Type B pancreatic cell (in vitro differentiated cells): ENCODE measurements at regions not wholly inside any gene's neighbourhood (a gene's known extent, or its start where the extent isn't known, plus 50 kb on each side); places are given as distances from the start of the nearest gene placed in this dataset.

Source experiments
- DNase-seq: peaks from one replicate; pipeline ENCODE4 v3.0.0; 2021; ENCODE audit warnings: mixed read lengths; ENCODE audit not compliant: unreplicated experiment; ENCODE audit errors: extremely low spot score
- H3K27ac Mint-ChIP-seq: 2 replicates; pipeline ENCODE4 v1.8.0; 2021; ENCODE audit warnings: mild to moderate bottlenecking, mixed read lengths
- H3K27me3 Mint-ChIP-seq: 2 replicates; pipeline ENCODE4 v1.8.0; 2021; ENCODE audit warnings: mixed read lengths
- H3K36me3 Mint-ChIP-seq: 2 replicates; pipeline ENCODE4 v1.8.0; 2021; ENCODE audit warnings: mixed read lengths
- H3K4me1 Mint-ChIP-seq: one replicate; pipeline ENCODE4 v1.8.0; 2021; ENCODE audit warnings: mixed read lengths; ENCODE audit not compliant: unreplicated experiment
- H3K4me3 Mint-ChIP-seq: 2 replicates; pipeline ENCODE4 v1.8.0; 2021; ENCODE audit warnings: mild to moderate bottlenecking, mixed read lengths
- H3K9me3 Mint-ChIP-seq: 2 replicates; pipeline ENCODE4 v1.8.0; 2021; ENCODE audit warnings: mixed read lengths
- TF ChIP-seq, protein P1 (sequence below): fragments of 200-600 bp; sonication (generic); conservative IDR thresholded peaks from 2 replicates; pipeline ENCODE4 v1.5.0; 2021; ENCODE audit warnings: antibody characterized with exemption, mild to moderate bottlenecking

DNA sequence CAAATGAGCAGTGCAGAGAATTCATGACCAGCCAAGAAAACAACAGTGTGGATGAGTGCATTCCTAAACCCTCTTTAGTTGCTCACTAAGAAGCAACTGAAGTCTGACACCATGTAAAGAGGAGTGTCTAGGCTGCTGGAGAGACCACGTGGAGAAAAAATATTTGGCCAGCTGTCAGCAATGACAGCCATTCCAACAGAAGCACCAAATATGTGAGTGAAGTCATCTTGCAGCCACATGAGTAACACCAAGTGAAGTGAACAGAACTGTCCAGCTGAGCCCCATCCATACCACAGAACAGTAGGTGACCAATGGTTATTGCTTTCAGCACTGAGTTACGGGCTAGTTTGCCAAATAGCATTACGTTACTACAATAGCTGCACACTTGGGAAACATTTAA, 89.4 kb downstream of the TBXT start:
- H3K36me3 Mint-ChIP-seq = no peaks in the 10 kb centered on the region
- H3K4me3 Mint-ChIP-seq = no peak overlapping the region
- no peaks in the 10 kb centered on the region for H3K4me1 Mint-ChIP-seq
- no peaks in the 10 kb centered on the region for H3K9me3 Mint-ChIP-seq
- H3K27ac Mint-ChIP-seq = no peak overlapping the region
- TF ChIP-seq, protein P1, sequence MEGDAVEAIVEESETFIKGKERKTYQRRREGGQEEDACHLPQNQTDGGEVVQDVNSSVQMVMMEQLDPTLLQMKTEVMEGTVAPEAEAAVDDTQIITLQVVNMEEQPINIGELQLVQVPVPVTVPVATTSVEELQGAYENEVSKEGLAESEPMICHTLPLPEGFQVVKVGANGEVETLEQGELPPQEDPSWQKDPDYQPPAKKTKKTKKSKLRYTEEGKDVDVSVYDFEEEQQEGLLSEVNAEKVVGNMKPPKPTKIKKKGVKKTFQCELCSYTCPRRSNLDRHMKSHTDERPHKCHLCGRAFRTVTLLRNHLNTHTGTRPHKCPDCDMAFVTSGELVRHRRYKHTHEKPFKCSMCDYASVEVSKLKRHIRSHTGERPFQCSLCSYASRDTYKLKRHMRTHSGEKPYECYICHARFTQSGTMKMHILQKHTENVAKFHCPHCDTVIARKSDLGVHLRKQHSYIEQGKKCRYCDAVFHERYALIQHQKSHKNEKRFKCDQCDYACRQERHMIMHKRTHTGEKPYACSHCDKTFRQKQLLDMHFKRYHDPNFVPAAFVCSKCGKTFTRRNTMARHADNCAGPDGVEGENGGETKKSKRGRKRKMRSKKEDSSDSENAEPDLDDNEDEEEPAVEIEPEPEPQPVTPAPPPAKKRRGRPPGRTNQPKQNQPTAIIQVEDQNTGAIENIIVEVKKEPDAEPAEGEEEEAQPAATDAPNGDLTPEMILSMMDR = no peak
- peaks cover 13% of the 10 kb centered on the region for H3K27me3 Mint-ChIP-seq
- no peak for DNase-seq

DNA sequence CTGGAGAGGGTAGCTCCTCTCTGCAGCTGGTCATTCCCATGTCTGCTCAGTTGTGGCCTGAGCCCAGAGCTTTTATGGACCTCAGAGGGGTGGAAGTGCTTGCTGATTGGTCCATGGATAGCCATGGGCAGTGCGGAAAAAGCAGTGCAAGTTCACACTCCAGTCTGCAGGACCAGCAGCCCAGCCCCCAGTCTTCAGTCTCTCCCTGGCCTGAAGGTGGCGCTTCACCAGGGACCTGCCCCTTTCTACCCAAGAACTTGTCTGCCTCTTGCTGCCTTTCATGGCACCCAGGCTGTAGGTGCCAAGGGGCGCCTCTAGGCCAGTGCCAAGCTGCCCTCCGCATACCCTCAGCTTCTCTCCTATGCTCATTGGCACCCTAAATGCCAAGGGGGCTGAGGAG, 91.0 kb downstream of the TBXT start:
- TF ChIP-seq, protein P1 = no peak
- no peak overlapping the region for H3K4me3 Mint-ChIP-seq
- no peak for DNase-seq

DNA sequence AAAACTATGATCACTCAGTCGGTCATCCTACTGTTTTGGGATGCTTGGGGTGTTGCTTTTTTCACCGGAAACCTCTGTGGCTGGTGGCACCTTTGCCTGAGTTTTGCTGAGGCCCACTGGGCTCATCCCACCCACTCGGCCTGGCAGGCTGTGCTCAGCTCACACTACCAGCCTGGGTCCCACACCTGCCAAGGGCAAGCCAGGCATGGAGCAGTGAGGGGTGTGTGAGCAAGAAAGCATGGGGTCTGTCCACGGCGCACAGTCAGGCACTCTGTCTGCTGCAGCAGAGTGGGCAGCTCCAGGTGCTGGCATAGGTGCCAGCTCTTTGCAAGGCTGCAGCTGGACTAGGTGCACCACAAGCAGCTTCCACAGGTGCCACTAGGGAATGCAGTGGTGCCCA, 91.7 kb downstream of the TBXT start:
- no peak overlapping the region for H3K4me3 Mint-ChIP-seq

More for the DNA sequence above, 91.0 kb downstream of the TBXT start:
- Mint-ChIP-seq H3K4me1 (no peaks in the 10 kb centered on the region), H3K27ac (no peak overlapping the region), H3K36me3 (no peaks in the 10 kb centered on the region), H3K27me3 (peaks cover 23% of the 10 kb centered on the region), H3K9me3 (no peaks in the 10 kb centered on the region)

DNA sequence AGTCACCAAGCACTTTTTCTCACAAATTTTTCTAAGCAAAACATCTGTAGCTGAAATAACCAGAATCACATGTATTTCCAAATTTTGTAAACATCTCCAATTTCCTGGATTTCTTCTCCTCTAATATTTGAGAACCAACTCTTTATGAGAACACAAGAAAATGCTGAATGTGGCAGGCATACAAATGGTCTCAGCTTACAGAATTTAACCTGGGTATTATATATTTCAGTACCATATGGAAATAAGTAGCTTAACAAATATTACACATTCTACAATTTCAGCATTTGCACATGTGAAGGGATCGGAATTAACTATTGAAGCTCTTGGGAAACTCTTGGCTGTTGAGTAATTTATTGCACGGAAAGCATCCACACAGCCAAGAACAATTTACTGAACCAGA, 92.5 kb downstream of the TBXT start:
- TF ChIP-seq, protein P1 = no peak
- Mint-ChIP-seq H3K4me1 (no peaks in the 10 kb centered on the region), H3K9me3 (no peaks in the 10 kb centered on the region), H3K27me3 (peaks cover 27% of the 10 kb centered on the region), H3K36me3 (no peaks in the 10 kb centered on the region), H3K27ac (no peak overlapping the region), H3K4me3 (no peak overlapping the region)
- DNase-seq = no peak

More for the DNA sequence above, 91.7 kb downstream of the TBXT start:
- Mint-ChIP-seq H3K9me3 (no peaks in the 10 kb centered on the region), H3K27me3 (peaks cover 24% of the 10 kb centered on the region), H3K27ac (no peak overlapping the region), H3K36me3 (no peaks in the 10 kb centered on the region), H3K4me1 (no peaks in the 10 kb centered on the region)
- DNase-seq = no peak
- TF ChIP-seq, protein P1 = no peak

DNA sequence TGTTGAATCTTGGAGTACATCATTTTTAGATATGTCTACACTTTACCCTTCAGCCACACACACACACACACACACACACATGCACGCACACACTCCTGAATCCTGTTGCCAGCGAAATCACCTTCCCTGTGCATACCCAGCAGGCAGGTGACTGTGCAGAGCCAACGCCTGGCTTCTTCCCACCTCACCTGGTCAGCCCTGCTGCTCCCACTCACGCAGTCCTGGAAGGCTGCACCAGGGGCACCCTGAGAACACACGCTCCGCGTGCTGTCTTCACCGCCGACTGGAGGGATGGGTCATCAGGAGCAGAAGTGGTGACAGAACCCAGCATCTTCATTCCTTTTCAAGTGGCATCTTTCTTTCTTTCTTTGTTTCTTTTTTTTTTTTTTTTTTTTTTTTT, 94.6 kb downstream of the TBXT start:
- TF ChIP-seq, protein P1 = no peak
- Mint-ChIP-seq H3K9me3 (no peaks in the 10 kb centered on the region), H3K27me3 (peaks cover 24% of the 10 kb centered on the region), H3K27ac (no peak overlapping the region), H3K4me1 (no peaks in the 10 kb centered on the region), H3K36me3 (no peaks in the 10 kb centered on the region), H3K4me3 (no peak overlapping the region)
- DNase-seq = no peak

DNA sequence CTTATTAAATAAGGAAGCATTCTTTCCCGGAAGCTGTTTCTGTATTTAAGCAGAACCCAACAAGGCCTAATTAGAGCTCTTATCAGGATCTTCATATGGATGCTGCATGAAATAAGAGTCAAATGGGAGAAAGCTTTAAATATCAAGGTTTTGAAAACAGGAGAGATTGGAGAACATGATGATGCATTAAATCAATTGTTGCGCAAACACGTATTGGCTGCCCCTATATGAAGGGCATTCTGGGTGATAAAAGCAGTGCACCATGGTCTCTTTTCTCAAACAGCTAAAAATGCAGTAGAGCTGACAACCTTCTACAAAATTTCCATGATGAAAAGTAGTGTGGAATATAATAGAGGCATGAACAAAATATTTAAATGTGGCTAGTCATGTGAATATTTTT, 98.9 kb downstream of the TBXT start:
- TF ChIP-seq, protein P1 = no peak
- DNase-seq = no peak
- H3K27me3 Mint-ChIP-seq = peaks cover 18% of the 10 kb centered on the region
- H3K4me3 Mint-ChIP-seq = no peak overlapping the region
- no peaks in the 10 kb centered on the region for H3K4me1 Mint-ChIP-seq
- no peak overlapping the region for H3K27ac Mint-ChIP-seq
- H3K9me3 Mint-ChIP-seq = no peaks in the 10 kb centered on the region
- H3K36me3 Mint-ChIP-seq = no peaks in the 10 kb centered on the region
